ENCODE measurements at regions not wholly inside any gene's neighbourhood (a gene's known extent, or its start where the extent isn't known, plus 50 kb on each side); places are given as distances from the start of the nearest gene placed in this dataset.
A peak's percentile ranks its signal among the peaks of the same experiment; 100 is the strongest.

DNA sequence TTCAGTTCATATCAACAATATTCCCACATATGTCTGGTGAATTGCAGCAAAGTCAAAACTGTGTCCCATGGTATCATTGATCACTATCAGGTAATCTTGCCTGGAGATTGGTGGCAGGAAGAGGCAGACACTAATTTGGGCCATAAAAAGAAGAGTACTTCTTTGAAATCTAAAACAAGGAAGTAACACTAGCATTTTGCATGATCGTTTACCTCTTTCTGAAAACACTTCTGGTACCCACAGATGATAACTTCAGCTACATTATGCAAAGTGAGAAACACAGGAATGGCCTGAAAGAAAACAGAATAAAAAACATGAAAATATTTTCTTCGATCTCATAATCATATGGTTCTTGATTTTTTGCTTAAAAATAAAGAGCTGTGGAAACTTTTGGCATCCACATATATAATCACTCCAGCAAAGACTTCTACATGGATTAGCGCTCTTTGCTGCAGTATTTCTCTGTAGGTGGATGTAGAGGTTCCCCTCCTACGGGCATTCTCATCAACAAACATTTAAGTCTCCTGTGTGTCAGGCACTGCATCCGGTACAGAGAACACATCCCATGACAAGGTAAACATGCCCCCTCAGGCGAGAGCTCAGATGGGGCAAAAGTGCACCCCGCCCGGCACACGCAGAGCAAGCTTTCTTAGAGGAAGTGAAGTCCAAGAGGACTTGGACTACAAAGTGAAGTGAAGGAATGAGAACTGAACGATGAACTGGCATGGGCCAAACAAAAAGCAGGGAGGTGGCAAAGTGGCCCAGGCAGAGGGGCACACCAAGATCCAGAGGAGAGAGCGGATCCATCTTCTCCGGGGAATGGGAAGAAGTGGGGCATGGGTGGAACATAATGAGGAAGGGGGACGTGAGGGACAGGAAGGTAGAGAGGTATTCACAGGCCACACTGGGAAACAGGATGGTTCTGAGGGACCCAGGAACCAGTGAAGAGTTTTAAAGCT, 68.0 kb upstream of the RIOK3 start:
- DNase-seq (ENCODE audit: low spot score): no peak

DNA sequence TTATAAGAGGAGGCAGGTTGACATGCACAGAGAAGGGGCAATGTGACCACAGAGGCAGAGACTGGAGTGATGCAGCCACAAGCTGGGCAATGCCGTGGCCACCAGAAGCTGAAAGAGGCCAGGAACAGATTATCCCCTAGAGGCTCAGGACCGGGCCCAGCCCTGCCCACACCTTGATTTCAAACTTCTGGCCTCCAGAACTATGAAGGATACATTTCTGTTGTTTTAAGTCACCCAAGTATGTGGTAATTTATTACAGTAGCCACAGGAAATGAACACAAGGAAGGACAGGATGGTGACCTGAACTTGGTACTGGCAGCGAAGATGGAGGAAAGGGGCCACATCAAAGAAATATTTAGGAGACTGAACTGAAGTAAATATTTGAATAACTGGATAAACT, 66.8 kb upstream of the RIOK3 start:
- no peak for DNase-seq (ENCODE audit: low spot score)

DNA sequence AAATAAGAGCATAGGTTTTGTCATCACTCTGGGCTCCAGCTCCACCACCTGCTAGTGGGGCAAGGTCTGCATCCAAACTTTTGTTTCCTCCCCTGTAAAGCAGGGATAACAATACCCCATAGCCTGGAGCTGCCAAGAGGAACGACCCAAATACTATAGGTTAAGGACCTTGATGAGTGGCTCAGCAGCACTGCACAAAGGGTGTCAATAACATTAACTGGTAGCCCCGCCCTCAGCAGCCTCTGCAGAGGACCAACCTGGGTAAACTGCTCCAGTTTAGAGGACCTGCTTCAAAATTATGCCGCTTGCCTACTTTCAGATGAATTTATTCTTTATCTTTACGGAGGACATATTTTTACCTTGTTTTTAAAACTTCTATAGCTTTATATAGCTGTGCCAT, 65.8 kb upstream of the RIOK3 start:
- no peak for DNase-seq (ENCODE audit: low spot score)

- DNase-seq (ENCODE audit: low spot score): no peak
These were observed 64.7 kb upstream of the RIOK3 start for GRCh38 chr18:23388357-23388756.

- no peak for DNase-seq (ENCODE audit: low spot score)
These were observed 61.9 kb upstream of the RIOK3 start for GRCh38 chr18:23391156-23391555.

- DNase-seq (ENCODE audit: low spot score): no peak
These were observed 55.2 kb upstream of the RIOK3 start for GRCh38 chr18:23397907-23398306.

- no peak for DNase-seq (ENCODE audit: low spot score)
These were observed 54.7 kb upstream of the RIOK3 start for GRCh38 chr18:23398401-23398800.

GRCh38 chr18:23399067-23399466, 54.0 kb upstream of the RIOK3 start:
- no peak for DNase-seq (ENCODE audit: low spot score)

GRCh38 chr18:23400918-23401317, 52.2 kb upstream of the RIOK3 start:
- DNase-seq (ENCODE audit: low spot score): no peak

DNA sequence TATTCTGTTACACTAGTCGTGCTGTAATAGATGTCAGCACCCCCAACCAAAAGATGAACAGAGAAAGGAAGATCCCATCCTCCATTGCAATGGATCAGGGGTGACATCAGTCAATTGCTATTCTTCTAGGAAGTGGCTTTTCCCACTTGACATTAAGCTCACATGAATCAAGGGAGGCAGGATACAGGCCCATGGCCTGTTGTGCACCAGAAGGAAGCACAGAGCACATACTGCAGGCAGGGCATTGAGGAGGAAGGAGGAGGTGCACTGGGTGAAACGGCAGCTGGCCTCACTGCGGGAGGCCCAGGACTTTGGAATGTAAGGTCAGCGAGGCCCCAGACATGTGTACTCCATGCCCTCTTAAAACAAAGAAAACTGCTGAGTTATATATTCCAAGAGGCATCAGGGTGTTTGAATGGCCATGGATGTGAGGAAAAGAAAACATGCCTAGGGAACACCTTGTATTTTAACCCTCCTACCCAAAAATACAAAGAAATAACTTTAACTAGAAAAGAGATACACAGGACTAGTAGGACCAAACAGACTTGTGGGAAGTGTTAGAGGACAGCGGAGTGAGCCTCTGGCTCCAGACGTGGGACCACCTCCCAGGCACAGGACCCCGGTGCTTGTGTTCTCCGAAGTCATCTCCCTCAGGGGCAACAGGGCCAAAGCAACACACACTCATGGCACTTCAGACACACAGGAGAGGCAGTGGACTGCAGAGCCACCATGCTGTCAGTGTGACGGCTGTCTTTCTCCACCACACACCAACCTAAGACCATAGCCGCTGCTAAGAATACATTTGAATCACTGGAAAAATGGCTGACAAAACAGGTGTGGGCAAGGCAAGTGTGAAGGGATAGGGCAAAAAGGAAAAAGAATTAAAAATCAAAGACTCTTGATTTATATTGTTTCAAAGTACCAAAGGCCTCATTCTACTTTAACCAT, 51.4 kb upstream of the RIOK3 start:
- peak; percentile 19 for DNase-seq (ENCODE audit: low spot score)
